ENCODE measurements at regions not wholly inside any gene's neighbourhood (a gene's known extent, or its start where the extent isn't known, plus 50 kb on each side); places are given as distances from the start of the nearest gene placed in this dataset.

GRCh38 chr17:21530311-21530710 lies 154.2 kb downstream of the KCNJ12 start:
- no peaks in the 10 kb centered on the region for H3K9me3 Mint-ChIP-seq
- H3K36me3 Mint-ChIP-seq: peaks cover 8 to 12% of the 10 kb centered on the region in 2 donors
- Histone ChIP-seq H3K9me3 (ENCODE audit: control insufficient read depth in 1 of 2, low read length in 2 of 2) (no peaks in the 10 kb centered on the region), H3K36me3 (ENCODE audit: insufficient read depth, low read length) (no peaks in the 10 kb centered on the region), H3K27ac (ENCODE audit: low read depth, low read length) (no peak overlapping the region), H3K4me1 (ENCODE audit: insufficient read depth, low read length) (peaks cover 8% of the 10 kb centered on the region), H3K27me3 (ENCODE audit: insufficient read depth, low read length) (no peaks in the 10 kb centered on the region), H3K4me3 (ENCODE audit: low read length in 2 of 2) (no peak overlapping the region)
- DNase-seq: no peak
- CTCF ChIA-PET (ENCODE audit: partially characterized antibody): interaction anchor here (2.6 kb wide), 1 partner anchor 18 kb away, joined by 13 read pairs; no protein-coding TSS in a partner anchor
- POLR2A ChIA-PET (ENCODE audit: partially characterized antibody): no interaction called here
- no peaks in the 10 kb centered on the region for H3K27me3 Mint-ChIP-seq
- H3K4me1 Mint-ChIP-seq: peaks cover 0 to 5% (median 1%) of the 10 kb centered on the region in 4 donors
- H3K27ac Mint-ChIP-seq: no peak overlapping the region
- no peak overlapping the region for H3K4me3 Mint-ChIP-seq
- intact Hi-C loops (cut with micrococcal nuclease): no loop called here

GRCh38 chr17:21530841-21531240 lies 154.7 kb downstream of the KCNJ12 start:
- CTCF ChIA-PET (ENCODE audit: partially characterized antibody): interaction anchor here (2.6 kb wide), 1 partner anchor 18 kb away, joined by 13 read pairs; no protein-coding TSS in a partner anchor
- intact Hi-C loops (cut with micrococcal nuclease): no loop called here
- no peaks in the 10 kb centered on the region for H3K27me3 Mint-ChIP-seq
- POLR2A ChIA-PET (ENCODE audit: partially characterized antibody): no interaction called here
- Histone ChIP-seq H3K4me3 (ENCODE audit: low read length in 2 of 2) (no peak overlapping the region), H3K27ac (ENCODE audit: low read depth, low read length) (no peak overlapping the region), H3K27me3 (ENCODE audit: insufficient read depth, low read length) (no peaks in the 10 kb centered on the region), H3K4me1 (ENCODE audit: insufficient read depth, low read length) (peaks cover 8% of the 10 kb centered on the region), H3K9me3 (ENCODE audit: control insufficient read depth in 1 of 2, low read length in 2 of 2) (no peaks in the 10 kb centered on the region), H3K36me3 (ENCODE audit: insufficient read depth, low read length) (no peaks in the 10 kb centered on the region)
- no peak overlapping the region for H3K4me3 Mint-ChIP-seq
- peaks cover 0 to 1% (median 0%) of the 10 kb centered on the region in 8 donors for H3K9me3 Mint-ChIP-seq
- H3K36me3 Mint-ChIP-seq: peaks cover 11 to 17% of the 10 kb centered on the region in 2 donors
- H3K4me1 Mint-ChIP-seq: peaks cover 0 to 5% (median 1%) of the 10 kb centered on the region in 4 donors
- DNase-seq: no peak
- no peak overlapping the region for H3K27ac Mint-ChIP-seq

- H3K27ac Mint-ChIP-seq: no peak overlapping the region
- peaks cover 0 to 5% (median 2%) of the 10 kb centered on the region in 4 donors for H3K4me1 Mint-ChIP-seq
- Histone ChIP-seq H3K9me3 (ENCODE audit: control insufficient read depth in 1 of 2, low read length in 2 of 2) (no peaks in the 10 kb centered on the region), H3K27me3 (ENCODE audit: insufficient read depth, low read length) (no peaks in the 10 kb centered on the region), H3K27ac (ENCODE audit: low read depth, low read length) (no peak overlapping the region), H3K4me3 (ENCODE audit: low read length in 2 of 2) (no peak overlapping the region), H3K4me1 (ENCODE audit: insufficient read depth, low read length) (peaks cover 8% of the 10 kb centered on the region), H3K36me3 (ENCODE audit: insufficient read depth, low read length) (no peaks in the 10 kb centered on the region)
- ChIA-PET POLR2A (ENCODE audit: partially characterized antibody) (no interaction called here), CTCF (ENCODE audit: partially characterized antibody) (interaction anchor here (1.3 to 2.6 kb wide), 2 partner anchors 19 to 20 kb away, joined by 5 to 13 read pairs; no protein-coding TSS in a partner anchor)
- peak overlapping the region in 1 of 8 donors; percentile 6 for H3K4me3 Mint-ChIP-seq
- H3K36me3 Mint-ChIP-seq: peaks cover 18 to 34% of the 10 kb centered on the region in 2 donors
- intact Hi-C loops (cut with micrococcal nuclease): no loop called here
- no peaks in the 10 kb centered on the region for H3K27me3 Mint-ChIP-seq
- DNase-seq: no peak
- H3K9me3 Mint-ChIP-seq: peaks cover 0 to 18% (median 12%) of the 10 kb centered on the region in 8 donors
Observed at GRCh38 chr17:21532763-21533385, 156.7 kb downstream of the KCNJ12 start.

GRCh38 chr17:21535686-21536375 lies 156.5 kb upstream of the KCNJ18 start:
- peaks cover 0 to 25% (median 12%) of the 10 kb centered on the region in 8 donors for H3K9me3 Mint-ChIP-seq
- CTCF ChIA-PET (ENCODE audit: partially characterized antibody): no interaction called here
- H3K4me3 Mint-ChIP-seq: no peak overlapping the region
- H3K4me1 ChIP-seq (ENCODE audit: insufficient read depth, low read length): peaks cover 8% of the 10 kb centered on the region
- H3K36me3 Mint-ChIP-seq: peaks cover 18 to 46% of the 10 kb centered on the region in 2 donors
- H3K36me3 ChIP-seq (ENCODE audit: insufficient read depth, low read length): no peaks in the 10 kb centered on the region
- no peaks in the 10 kb centered on the region for H3K9me3 ChIP-seq (ENCODE audit: control insufficient read depth in 1 of 2, low read length in 2 of 2)
- H3K27me3 ChIP-seq (ENCODE audit: insufficient read depth, low read length): no peaks in the 10 kb centered on the region
- intact Hi-C loops (cut with micrococcal nuclease): no loop called here
- H3K27ac Mint-ChIP-seq: peak overlapping the region in 1 of 7 donors; percentile 68
- POLR2A ChIA-PET (ENCODE audit: partially characterized antibody): no interaction called here
- H3K27ac ChIP-seq (ENCODE audit: low read depth, low read length): no peak overlapping the region
- H3K4me1 Mint-ChIP-seq: peaks cover 0 to 5% (median 2%) of the 10 kb centered on the region in 4 donors
- H3K27me3 Mint-ChIP-seq: no peaks in the 10 kb centered on the region
- DNase-seq: no peak
- H3K4me3 ChIP-seq (ENCODE audit: low read length in 2 of 2): no peak overlapping the region

- Histone ChIP-seq H3K27me3 (ENCODE audit: insufficient read depth, low read length) (no peaks in the 10 kb centered on the region), H3K9me3 (ENCODE audit: control insufficient read depth in 1 of 2, low read length in 2 of 2) (no peaks in the 10 kb centered on the region), H3K27ac (ENCODE audit: low read depth, low read length) (no peak overlapping the region), H3K36me3 (ENCODE audit: insufficient read depth, low read length) (no peaks in the 10 kb centered on the region), H3K4me3 (ENCODE audit: low read length in 2 of 2) (no peak overlapping the region), H3K4me1 (ENCODE audit: insufficient read depth, low read length) (peaks cover 8% of the 10 kb centered on the region)
- Mint-ChIP-seq H3K4me1 (peaks cover 0 to 5% (median 2%) of the 10 kb centered on the region in 4 donors), H3K36me3 (peaks cover 18 to 52% of the 10 kb centered on the region in 2 donors), H3K27me3 (no peaks in the 10 kb centered on the region), H3K4me3 (no peak overlapping the region), H3K9me3 (peaks cover 0 to 25% (median 12%) of the 10 kb centered on the region in 8 donors), H3K27ac (no peak overlapping the region)
- intact Hi-C loops (cut with micrococcal nuclease): no loop called here
- POLR2A ChIA-PET (ENCODE audit: partially characterized antibody): no interaction called here
- CTCF ChIA-PET (ENCODE audit: partially characterized antibody): interaction anchor here (0.9 kb wide), 1 partner anchor 26 kb away, joined by 3 read pairs; no protein-coding TSS in a partner anchor
- DNase-seq: no peak
Observed at GRCh38 chr17:21537302-21537701, 155.0 kb upstream of the KCNJ18 start.

GRCh38 chr17:21538615-21539014 lies 153.7 kb upstream of the KCNJ18 start:
- Mint-ChIP-seq H3K27me3 (no peaks in the 10 kb centered on the region), H3K4me1 (peaks cover 0 to 1% (median 0%) of the 10 kb centered on the region in 4 donors), H3K4me3 (no peak overlapping the region), H3K36me3 (peaks cover 16 to 60% of the 10 kb centered on the region in 2 donors), H3K9me3 (peaks cover 0 to 25% (median 12%) of the 10 kb centered on the region in 8 donors), H3K27ac (no peak overlapping the region)
- DNase-seq: no peak
- ChIA-PET CTCF (ENCODE audit: partially characterized antibody) (no interaction called here), POLR2A (ENCODE audit: partially characterized antibody) (no interaction called here)
- Histone ChIP-seq H3K36me3 (ENCODE audit: insufficient read depth, low read length) (no peaks in the 10 kb centered on the region), H3K4me3 (ENCODE audit: low read length in 2 of 2) (no peak overlapping the region), H3K4me1 (ENCODE audit: insufficient read depth, low read length) (peaks cover under 1% of the 10 kb centered on the region), H3K9me3 (ENCODE audit: control insufficient read depth in 1 of 2, low read length in 2 of 2) (no peaks in the 10 kb centered on the region), H3K27me3 (ENCODE audit: insufficient read depth, low read length) (no peaks in the 10 kb centered on the region), H3K27ac (ENCODE audit: low read depth, low read length) (no peak overlapping the region)
- intact Hi-C loops (cut with micrococcal nuclease): no loop called here

- no peak overlapping the region for H3K4me3 ChIP-seq (ENCODE audit: low read length in 2 of 2)
- POLR2A ChIA-PET (ENCODE audit: partially characterized antibody): no interaction called here
- H3K36me3 ChIP-seq (ENCODE audit: insufficient read depth, low read length): no peaks in the 10 kb centered on the region
- Mint-ChIP-seq H3K4me1 (peaks cover 0 to 1% (median 0%) of the 10 kb centered on the region in 4 donors), H3K4me3 (no peak overlapping the region), H3K27me3 (no peaks in the 10 kb centered on the region), H3K27ac (no peak overlapping the region), H3K36me3 (peaks cover 16 to 59% of the 10 kb centered on the region in 2 donors), H3K9me3 (peaks cover 0 to 25% (median 12%) of the 10 kb centered on the region in 8 donors)
- H3K27me3 ChIP-seq (ENCODE audit: insufficient read depth, low read length): no peaks in the 10 kb centered on the region
- no peak for DNase-seq
- CTCF ChIA-PET (ENCODE audit: partially characterized antibody): no interaction called here
- H3K27ac ChIP-seq (ENCODE audit: low read depth, low read length): no peak overlapping the region
- no peaks in the 10 kb centered on the region for H3K4me1 ChIP-seq (ENCODE audit: insufficient read depth, low read length)
- no peaks in the 10 kb centered on the region for H3K9me3 ChIP-seq (ENCODE audit: control insufficient read depth in 1 of 2, low read length in 2 of 2)
- intact Hi-C loops (cut with micrococcal nuclease): no loop called here
Observed at GRCh38 chr17:21539146-21539545, 153.2 kb upstream of the KCNJ18 start.
